PC-9 (cell line): ENCODE measurements at regions not wholly inside any gene's neighbourhood (a gene's known extent, or its start where the extent isn't known, plus 50 kb on each side); places are given as distances from the start of the nearest gene placed in this dataset.
"Not testable (repeated sequence)": the region's sequence is repeated elsewhere in the genome, so short reads cannot be mapped to it uniquely, and the experiment has no call there.

Source experiments
- BruUV-seq: library from RNA; stranded (reverse); fragments of 400-500 nt; replicated peaks from 2 replicates; lab custom pipeline; 2021; lab: Mats Ljungman, UMichigan
- CTCF ChIA-PET: fragments of 300-600 bp; sonication (Branson Sonifier 250); formaldehyde crosslinking; loops from one replicate; lab custom pipeline; 2022; ENCODE audit warnings: antibody characterized with exemption; lab: Charles Lee
- POLR2A ChIA-PET: fragments of 300-600 bp; sonication (Branson Sonifier 250); formaldehyde crosslinking; loops from one replicate; lab custom pipeline; 2022; ENCODE audit warnings: antibody characterized with exemption; ENCODE audit not compliant: unreplicated experiment; lab: Charles Lee
- DNase-seq, 2 experiments: peaks; one replicate each; pipeline versions ENCODE4 v3.0.0 to v3.0.0-alpha.2; 2015 to 2022; ENCODE audit warnings: mixed read lengths in 1 of 2
- H2AFZ ChIP-seq: fragments of 200-600 bp; sonication (generic); 2 replicates; pipeline ENCODE4 v1.8.1; 2017; ENCODE audit warnings: antibody characterized with exemption
- H3F3A ChIP-seq: fragments of 200-600 bp; sonication (generic); 2 replicates; pipeline ENCODE4 v1.8.1; 2017; ENCODE audit warnings: antibody characterized with exemption, mild to moderate bottlenecking, low read depth; ENCODE audit not compliant: insufficient read depth
- H3K27ac ChIP-seq: fragments of 200-600 bp; sonication (generic); 2 replicates; pipeline ENCODE4 v1.6.1; 2016; ENCODE audit warnings: mixed run types
- H3K27me3 ChIP-seq: fragments of 200-600 bp; sonication (generic); 2 replicates; pipeline ENCODE4 v1.6.1; 2016; ENCODE audit warnings: low read depth, mixed run types; ENCODE audit not compliant: insufficient read depth
- H3K36me3 ChIP-seq: fragments of 200-600 bp; sonication (generic); 2 replicates; pipeline ENCODE4 v1.6.1; 2016; ENCODE audit warnings: low read depth, mixed run types
- H3K4me1 ChIP-seq: fragments of 200-600 bp; sonication (generic); replicated peaks from 2 replicates; pipeline ENCODE4 v1.6.1; 2016; ENCODE audit warnings: mixed run types; ENCODE audit not compliant: insufficient read depth
- H3K4me2 ChIP-seq: fragments of 200-600 bp; sonication (generic); 2 replicates; pipeline ENCODE4 v1.6.1; 2017; ENCODE audit warnings: mixed run types
- H3K4me3 ChIP-seq: fragments of 200-600 bp; sonication (generic); 2 replicates; pipeline ENCODE4 v1.6.1; 2016; ENCODE audit warnings: mixed run types
- H3K79me2 ChIP-seq: fragments of 200-600 bp; sonication (generic); 2 replicates; pipeline ENCODE4 v1.6.1; 2017; ENCODE audit warnings: low read depth, mixed run types
- H3K9me2 ChIP-seq: fragments of 200-600 bp; sonication (generic); 2 replicates; pipeline ENCODE4 v1.8.1; 2017; ENCODE audit warnings: mild to moderate bottlenecking; ENCODE audit not compliant: insufficient read depth
- H3K9me3 ChIP-seq: fragments of 200-600 bp; sonication (generic); 2 replicates; pipeline ENCODE4 v1.8.1; 2016; ENCODE audit warnings: low read depth; ENCODE audit not compliant: insufficient read depth
- H4K20me1 ChIP-seq: fragments of 200-600 bp; sonication (generic); 2 replicates; pipeline ENCODE4 v1.8.1; 2017; ENCODE audit not compliant: insufficient read depth
- EZH2 ChIP-seq: fragments of 200-600 bp; sonication (generic); IDR thresholded peaks from 2 replicates; pipeline ENCODE4 v1.8.0; 2017; ENCODE audit warnings: antibody characterized with exemption, low read depth
- intact Hi-C: fragments of 100-400 bp; cut with micrococcal nuclease; formaldehyde crosslinking; loops from one replicate; pipeline ENCODE4 v1.10.0; 2022; ENCODE audit not compliant: unreplicated experiment
- TF ChIP-seq, protein P1 (sequence below): fragments of 200-600 bp; sonication (generic); conservative IDR thresholded peaks from 2 replicates; pipeline ENCODE4 v1.6.1; 2017; ENCODE audit warnings: mixed run types, antibody characterized with exemption, mild to moderate bottlenecking, moderate library complexity

DNA sequence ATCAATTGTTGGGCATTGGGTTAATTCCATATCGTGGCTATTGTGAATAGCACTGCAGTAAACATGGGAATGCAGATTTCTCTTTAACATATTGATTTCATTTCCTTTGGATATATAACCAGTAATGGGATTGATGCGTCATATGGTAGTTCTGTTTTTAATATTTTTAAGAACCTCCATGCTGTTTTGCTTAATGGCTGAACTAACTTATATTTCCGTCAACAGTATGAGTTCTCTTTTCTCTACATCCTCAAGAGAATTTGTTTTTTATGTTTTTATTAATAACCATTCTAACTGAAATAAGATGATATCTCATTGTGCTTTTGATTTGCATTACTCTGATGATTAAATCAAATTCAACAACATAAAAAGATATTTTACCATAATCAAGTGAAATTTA lies 228.5 kb upstream of the FSIP2 start:
- Histone ChIP-seq H4K20me1 (no peaks in the 10 kb centered on the region), H3K4me2 (no peak overlapping the region), H2AFZ (no peak overlapping the region), H3K9me2 (no peaks in the 10 kb centered on the region), H3K79me2 (no peaks in the 10 kb centered on the region), H3K36me3 (no peaks in the 10 kb centered on the region), H3K9me3 (0 out of 2 replicates have a peak, but pooled peaks cover 2% of the 10 kb centered on the region), H3K27me3 (no peaks in the 10 kb centered on the region), H3K4me3 (no peak overlapping the region), H3K4me1 (no peaks in the 10 kb centered on the region), H3K27ac (no peak overlapping the region), H3F3A (no peaks in the 10 kb centered on the region)
- TF ChIP-seq, protein P1, sequence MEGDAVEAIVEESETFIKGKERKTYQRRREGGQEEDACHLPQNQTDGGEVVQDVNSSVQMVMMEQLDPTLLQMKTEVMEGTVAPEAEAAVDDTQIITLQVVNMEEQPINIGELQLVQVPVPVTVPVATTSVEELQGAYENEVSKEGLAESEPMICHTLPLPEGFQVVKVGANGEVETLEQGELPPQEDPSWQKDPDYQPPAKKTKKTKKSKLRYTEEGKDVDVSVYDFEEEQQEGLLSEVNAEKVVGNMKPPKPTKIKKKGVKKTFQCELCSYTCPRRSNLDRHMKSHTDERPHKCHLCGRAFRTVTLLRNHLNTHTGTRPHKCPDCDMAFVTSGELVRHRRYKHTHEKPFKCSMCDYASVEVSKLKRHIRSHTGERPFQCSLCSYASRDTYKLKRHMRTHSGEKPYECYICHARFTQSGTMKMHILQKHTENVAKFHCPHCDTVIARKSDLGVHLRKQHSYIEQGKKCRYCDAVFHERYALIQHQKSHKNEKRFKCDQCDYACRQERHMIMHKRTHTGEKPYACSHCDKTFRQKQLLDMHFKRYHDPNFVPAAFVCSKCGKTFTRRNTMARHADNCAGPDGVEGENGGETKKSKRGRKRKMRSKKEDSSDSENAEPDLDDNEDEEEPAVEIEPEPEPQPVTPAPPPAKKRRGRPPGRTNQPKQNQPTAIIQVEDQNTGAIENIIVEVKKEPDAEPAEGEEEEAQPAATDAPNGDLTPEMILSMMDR: no peak
- no peak for TF ChIP-seq EZH2
- no peak for DNase-seq
- CTCF ChIA-PET: no interaction called here
- intact Hi-C loops: no loop called here
- no TSS peak for BruUV-seq
- POLR2A ChIA-PET: no interaction called here

DNA sequence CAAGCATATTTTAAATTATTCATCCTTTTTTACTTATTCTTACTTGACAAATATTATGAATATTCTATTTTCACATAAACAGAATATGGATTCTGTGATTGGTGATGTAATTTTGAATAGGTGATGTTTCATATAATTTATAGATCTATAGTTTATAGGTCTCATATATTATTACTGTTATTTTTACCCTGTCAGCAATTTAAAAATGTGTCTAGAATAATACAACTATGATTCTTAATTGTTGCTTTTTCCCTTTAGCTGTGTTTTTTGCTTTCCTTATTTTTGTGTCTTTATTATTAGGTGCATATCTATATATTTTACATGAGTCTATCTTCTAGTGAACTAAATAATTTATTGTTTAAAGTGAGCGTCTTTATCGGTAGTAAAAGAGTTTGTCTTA lies 226.7 kb upstream of the FSIP2 start:
- H3K27me3 ChIP-seq: no peaks in the 10 kb centered on the region
- H3K4me1 ChIP-seq: no peaks in the 10 kb centered on the region
- H2AFZ ChIP-seq: no peak overlapping the region
- H3K9me3 ChIP-seq: 0 out of 2 replicates have a peak, but pooled peaks cover 2% of the 10 kb centered on the region
- no peaks in the 10 kb centered on the region for H3K79me2 ChIP-seq
- ChIA-PET POLR2A (no interaction called here), CTCF (no interaction called here)
- TF ChIP-seq, protein P1: no peak
- no peak for TF ChIP-seq EZH2
- intact Hi-C loops: no loop called here
- H4K20me1 ChIP-seq: no peaks in the 10 kb centered on the region
- H3F3A ChIP-seq: no peaks in the 10 kb centered on the region
- H3K36me3 ChIP-seq: no peaks in the 10 kb centered on the region
- H3K4me3 ChIP-seq: no peak overlapping the region
- H3K27ac ChIP-seq: no peak overlapping the region
- no peaks in the 10 kb centered on the region for H3K9me2 ChIP-seq
- DNase-seq: no peak
- H3K4me2 ChIP-seq: no peak overlapping the region
- no TSS peak for BruUV-seq

DNA sequence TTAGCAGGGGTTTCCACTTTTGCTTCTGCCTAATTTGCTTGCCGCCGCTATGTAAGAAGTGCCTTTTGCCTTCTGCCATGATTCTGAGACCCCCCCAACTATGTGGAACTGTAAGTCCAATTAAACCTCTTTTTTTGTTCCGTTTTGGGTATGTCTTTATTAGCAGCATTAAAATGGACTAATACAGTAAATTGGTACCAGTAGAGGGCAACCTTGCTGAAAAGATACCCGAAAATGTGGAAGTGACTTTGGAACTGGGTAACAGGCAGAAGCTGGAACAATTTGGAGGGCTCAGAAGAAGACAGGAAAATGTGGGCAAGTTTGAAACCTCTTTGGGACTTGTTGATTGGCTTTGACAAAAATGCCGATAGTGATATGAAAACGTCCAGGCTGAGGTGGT lies 216.1 kb upstream of the FSIP2 start:
- H3K9me2 ChIP-seq: no peaks in the 10 kb centered on the region

DNA sequence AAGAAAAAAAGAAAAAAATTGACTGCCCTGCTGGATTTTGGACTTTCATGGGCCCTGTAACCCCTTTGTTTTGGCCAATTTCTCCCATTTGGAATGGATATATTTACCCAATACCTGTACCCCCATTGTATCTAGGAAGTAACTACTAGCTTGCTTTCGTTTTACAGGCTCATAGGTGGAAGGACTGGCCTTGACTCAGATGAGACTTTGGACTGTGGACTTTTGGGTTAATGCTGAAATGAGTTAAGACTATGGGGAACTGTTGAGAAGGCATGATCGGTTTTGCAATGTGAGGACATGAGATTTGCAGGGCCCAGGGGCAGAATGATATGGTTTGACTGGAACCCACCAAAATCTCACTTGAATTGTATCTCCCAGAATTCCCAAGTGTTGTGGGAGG lies 214.4 kb upstream of the FSIP2 start:
- H3K79me2 ChIP-seq, BruUV-seq, H3K9me2 ChIP-seq, H3K27ac ChIP-seq, DNase-seq, POLR2A ChIA-PET, H3K36me3 ChIP-seq, intact Hi-C loops, H3K27me3 ChIP-seq, H3K9me3 ChIP-seq, H2AFZ ChIP-seq, H4K20me1 ChIP-seq, H3K4me2 ChIP-seq, CTCF ChIA-PET, H3F3A ChIP-seq, H3K4me1 ChIP-seq, H3K4me3 ChIP-seq: not testable (repeated sequence)

More for the DNA sequence above, 216.1 kb upstream of the FSIP2 start:
- DNase-seq: no peak
- H3K4me2 ChIP-seq: no peak overlapping the region
- BruUV-seq: no TSS peak
- intact Hi-C loops: no loop called here
- H4K20me1 ChIP-seq: no peaks in the 10 kb centered on the region
- no peaks in the 10 kb centered on the region for H3K27me3 ChIP-seq
- no peaks in the 10 kb centered on the region for H3F3A ChIP-seq
- POLR2A ChIA-PET: no interaction called here
- H2AFZ ChIP-seq: no peak overlapping the region
- H3K36me3 ChIP-seq: no peaks in the 10 kb centered on the region
- H3K9me3 ChIP-seq: no peaks in the 10 kb centered on the region
- H3K27ac ChIP-seq: no peak overlapping the region
- H3K79me2 ChIP-seq: no peaks in the 10 kb centered on the region
- H3K4me3 ChIP-seq: no peak overlapping the region
- TF ChIP-seq, protein P1: peak; percentile 42; the same call in 1 of the 2 replicates
- TF ChIP-seq EZH2: no peak
- no peaks in the 10 kb centered on the region for H3K4me1 ChIP-seq
- CTCF ChIA-PET: no interaction called here
